ENCODE measurements at regions not wholly inside any gene's neighbourhood (a gene's known extent, or its start where the extent isn't known, plus 50 kb on each side); places are given as distances from the start of the nearest gene placed in this dataset.

GRCh38 chr5:104757915-104758314 lies 1195.3 kb upstream of the NUDT12 start:
- H3K36me3 Mint-ChIP-seq (ENCODE audit: insufficient read depth in 1 of 3, low read depth in 3 of 3) = peaks cover 0 to 8% (median 4%) of the 10 kb centered on the region in 3 experiments; a peak in 5 of 7 replicates
- H3K4me3 Mint-ChIP-seq = no peak overlapping the region
- H3K9me3 Mint-ChIP-seq = no peaks in the 10 kb centered on the region
- Histone ChIP-seq H3K4me2 (ENCODE audit: insufficient read depth, insufficient read length, low read length) (no peak overlapping the region), H2BK5ac (ENCODE audit: insufficient read length, low read length) (no peak overlapping the region), H2BK120ac (ENCODE audit: low read depth, low read length, poor library complexity, severe bottlenecking) (no peak overlapping the region), H2AFZ (ENCODE audit: low read length) (no peak overlapping the region), H2BK20ac (ENCODE audit: low read depth, low read length, poor library complexity, severe bottlenecking) (no peak overlapping the region), H4K8ac (replicated peaks; ENCODE audit: insufficient read length, low read depth, low read length) (no peak overlapping the region), H3K4me1 (ENCODE audit: insufficient read depth, low read length) (peaks cover 2% of the 10 kb centered on the region; the same call in 1 of the 2 replicates), H4K20me1 (ENCODE audit: control insufficient read depth, insufficient read depth, insufficient read length) (no peaks in the 10 kb centered on the region), H3K9ac (ENCODE audit: extremely low read depth, insufficient read length, low read length) (no peak overlapping the region), H4K91ac (ENCODE audit: insufficient read length, low read depth, low read length) (no peak overlapping the region), H3K23ac (ENCODE audit: insufficient read length, low read depth, low read length) (no peak overlapping the region), H2AK5ac (ENCODE audit: insufficient read length, low read length) (no peak overlapping the region), H3K27me3 (ENCODE audit: insufficient read depth, low read length) (no peaks in the 10 kb centered on the region), H4K5ac (ENCODE audit: insufficient read length, low read depth, low read length) (no peak overlapping the region), H3K18ac (ENCODE audit: insufficient read length, low read depth, low read length) (no peak overlapping the region), H3K23me2 (ENCODE audit: insufficient read length, low read depth, low read length, poor library complexity, severe bottlenecking) (no peaks in the 10 kb centered on the region), H3K14ac (ENCODE audit: insufficient read depth, low read length) (no peak overlapping the region), H2BK15ac (ENCODE audit: low read depth, low read length) (no peak overlapping the region), H3K56ac (ENCODE audit: insufficient read length, low read depth, low read length) (no peak overlapping the region), H3T11ph (ENCODE audit: low read length) (no peak overlapping the region), H3K4ac (ENCODE audit: low read depth, low read length) (no peak overlapping the region), H3K79me1 (ENCODE audit: insufficient read depth, low read depth, low read length, poor library complexity, severe bottlenecking) (no peaks in the 10 kb centered on the region), H3K9me3 (ENCODE audit: control insufficient read depth, low read depth, low read length) (no peaks in the 10 kb centered on the region), H3K27ac (ENCODE audit: insufficient read length, low read depth, low read length) (no peak overlapping the region), H2BK12ac (ENCODE audit: insufficient read length, low read depth, low read length) (no peak overlapping the region), H3K79me2 (ENCODE audit: insufficient read depth, low read length) (no peaks in the 10 kb centered on the region)
- H3K27ac Mint-ChIP-seq = no peak overlapping the region
- WGBS (ENCODE audit: extremely low coverage, insufficient read length, low lambda C conversion rate) = no CpG with 5 or more reads among the region's 1 CpG
- no peaks in the 10 kb centered on the region for H3K27me3 Mint-ChIP-seq (ENCODE audit: low read depth)
- no peak for TF ChIP-seq CTCF (conservative IDR thresholded peaks at IDR 0.05)
- DNase-seq = no peak
- H3K4me1 Mint-ChIP-seq = peaks cover 23 to 34% of the 10 kb centered on the region in 2 experiments
